ENCODE measurements at regions not wholly inside any gene's neighbourhood (a gene's known extent, or its start where the extent isn't known, plus 50 kb on each side); places are given as distances from the start of the nearest gene placed in this dataset.

GRCh38 chr1:98374098-98374497 lies 287.4 kb upstream of the SNX7 start:
- DNase-seq: no peak

- no peak for DNase-seq
Observed at GRCh38 chr1:98373056-98373455, 288.5 kb upstream of the SNX7 start.

GRCh38 chr1:98371764-98372163 lies 289.8 kb upstream of the SNX7 start:
- no peak for DNase-seq

- DNase-seq: no peak
Observed at GRCh38 chr1:98369463-98369862, 292.1 kb upstream of the SNX7 start.

- DNase-seq: no peak
Observed at GRCh38 chr1:98368995-98369394, 292.5 kb upstream of the SNX7 start.

GRCh38 chr1:98367426-98367825 lies 294.1 kb upstream of the SNX7 start:
- no peak for DNase-seq

GRCh38 chr1:98366343-98366742 lies 295.2 kb upstream of the SNX7 start:
- DNase-seq: no peak

GRCh38 chr1:98364544-98364943 lies 297.0 kb upstream of the SNX7 start:
- no peak for DNase-seq

- no peak for DNase-seq
Observed at GRCh38 chr1:98360864-98361263, 300.7 kb upstream of the SNX7 start.

- no peak for DNase-seq
Observed at GRCh38 chr1:98355656-98356383, 305.7 kb upstream of the SNX7 start.

- no peak for DNase-seq
Observed at GRCh38 chr1:98352378-98352777, 309.1 kb upstream of the SNX7 start.

GRCh38 chr1:98351561-98351960 lies 310.0 kb upstream of the SNX7 start:
- DNase-seq: no peak

GRCh38 chr1:98345417-98345816 lies 316.1 kb upstream of the SNX7 start:
- DNase-seq: no peak

- DNase-seq: no peak
Observed at GRCh38 chr1:98344731-98345130, 316.8 kb upstream of the SNX7 start.

- DNase-seq: no peak
Observed at GRCh38 chr1:98342566-98342965, 319.0 kb upstream of the SNX7 start.

- DNase-seq: no peak
Observed at GRCh38 chr1:98340511-98340910, 321.0 kb upstream of the SNX7 start.

- DNase-seq: no peak
Observed at GRCh38 chr1:98336472-98337083, 324.9 kb upstream of the SNX7 start.

- no peak for DNase-seq
Observed at GRCh38 chr1:98333936-98334335, 327.6 kb upstream of the SNX7 start.

- no peak for DNase-seq
Observed at GRCh38 chr1:98333406-98333805, 328.1 kb upstream of the SNX7 start.

GRCh38 chr1:98331718-98332311 lies 329.7 kb upstream of the SNX7 start:
- no peak for DNase-seq

GRCh38 chr1:98331243-98331642 lies 330.3 kb upstream of the SNX7 start:
- DNase-seq: no peak

GRCh38 chr1:98330224-98330623 lies 331.3 kb upstream of the SNX7 start:
- no peak for DNase-seq

GRCh38 chr1:98328855-98329254 lies 332.7 kb upstream of the SNX7 start:
- DNase-seq: no peak

- no peak for DNase-seq
Observed at GRCh38 chr1:98327220-98327861, 334.2 kb upstream of the SNX7 start.
